NCI-H82 treated with DMSO at 0.1 percent for 48 hours (cell line): ENCODE measurements at regions not wholly inside any gene's neighbourhood (a gene's known extent, or its start where the extent isn't known, plus 50 kb on each side); places are given as distances from the start of the nearest gene placed in this dataset.
"Not testable (repeated sequence)": the region's sequence is repeated elsewhere in the genome, so short reads cannot be mapped to it uniquely, and the experiment has no call there.

ENCODE experiments used
- DNase-seq: peaks from one replicate; lab custom pipeline; 2025; ENCODE audit not compliant: unreplicated experiment; lab: John Stamatoyannopoulos, UW

DNA sequence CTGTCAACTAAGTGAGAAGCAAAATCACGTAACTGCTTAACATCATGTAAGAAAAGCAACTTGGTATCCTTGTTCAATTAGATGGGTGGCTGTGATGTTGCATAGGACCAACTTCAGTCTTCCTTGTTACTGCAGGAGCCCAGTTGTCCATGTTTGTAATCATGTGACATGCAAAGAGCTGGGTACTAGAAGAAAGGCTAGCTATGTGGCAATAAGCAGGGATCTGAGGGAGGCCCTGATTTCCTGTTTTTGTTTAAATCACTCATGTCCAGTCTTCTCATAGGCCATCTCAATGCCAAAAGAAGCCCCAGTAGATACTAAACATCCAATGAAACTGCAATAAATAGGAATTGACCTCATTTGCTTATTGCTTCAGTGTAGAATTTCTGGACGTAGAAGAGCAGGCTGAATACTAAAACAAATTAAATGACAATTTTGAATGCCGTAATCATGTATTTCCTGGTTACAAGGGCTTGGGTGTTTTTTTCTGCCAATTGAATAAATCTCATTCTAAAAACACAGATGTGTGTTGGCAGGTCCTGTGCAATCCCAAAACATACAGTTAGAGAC lies 140.8 kb upstream of the ARHGAP20 start:
- DNase-seq: no peak

GRCh38 chr11:110850846-110851245 lies 138.6 kb upstream of the ARHGAP20 start:
- no peak for DNase-seq

DNA sequence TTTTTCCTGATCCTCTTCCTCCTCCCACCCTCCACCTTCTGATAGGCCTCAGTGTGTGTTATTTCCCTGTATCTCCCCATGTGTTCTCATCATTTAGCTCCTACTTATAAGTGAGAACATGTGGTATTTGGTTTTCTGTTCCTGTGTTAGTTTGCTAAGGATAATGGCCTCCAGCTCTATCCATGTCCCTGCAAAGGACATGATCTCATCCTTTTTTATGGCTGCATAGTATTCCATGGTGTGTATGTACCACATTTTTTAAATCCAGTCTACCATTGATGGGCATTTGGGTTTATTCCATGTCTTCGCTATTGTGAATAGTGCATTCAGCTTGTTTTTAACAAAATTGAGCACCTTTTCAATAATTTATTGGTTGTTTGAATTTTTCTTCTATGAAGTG lies 130.8 kb upstream of the ARHGAP20 start:
- not testable (repeated sequence) for DNase-seq

- no peak for DNase-seq
Observed at GRCh38 chr11:110838808-110839207, 126.6 kb upstream of the ARHGAP20 start.

DNA sequence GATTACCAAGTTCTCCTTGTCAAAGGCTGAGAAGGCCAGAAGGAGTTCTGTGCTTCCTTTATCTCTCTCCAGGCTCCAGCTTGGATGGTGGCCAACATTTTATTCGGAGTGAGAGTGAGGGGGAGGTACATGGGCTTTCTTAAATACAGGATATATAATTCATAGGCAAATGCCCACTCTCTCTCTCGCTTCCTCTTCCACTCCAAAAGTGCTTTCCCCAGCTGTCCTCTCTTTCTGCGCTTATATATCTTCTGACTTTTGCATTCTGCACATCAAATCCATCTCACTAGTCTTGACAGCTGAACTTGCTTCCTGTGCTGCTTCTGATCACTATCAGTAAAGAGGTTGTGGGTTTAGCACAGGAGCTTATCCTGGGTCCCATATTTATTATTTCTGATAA lies 125.4 kb upstream of the ARHGAP20 start:
- no peak for DNase-seq

GRCh38 chr11:110835106-110835505 lies 122.9 kb upstream of the ARHGAP20 start:
- DNase-seq: no peak

DNA sequence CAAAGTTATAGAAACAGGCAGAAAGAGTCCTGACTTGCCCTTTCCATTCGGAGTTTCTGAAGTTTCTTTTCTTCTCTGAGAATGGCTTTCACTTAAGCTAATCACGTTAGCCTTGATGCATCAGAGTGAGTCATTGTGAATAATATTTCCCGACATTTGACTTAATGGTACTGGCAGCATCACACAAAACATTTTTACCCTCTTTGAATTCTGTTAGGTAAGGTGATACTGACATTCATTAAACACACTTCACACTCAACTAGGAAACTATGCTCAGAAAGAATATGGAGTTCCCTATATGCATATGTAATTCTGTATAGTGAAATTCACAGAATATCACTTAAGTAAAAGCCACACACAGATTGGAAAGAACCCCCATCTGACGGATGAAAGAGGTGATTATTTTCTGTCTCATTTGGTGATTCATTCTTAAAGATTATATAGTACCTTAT lies 120.8 kb upstream of the ARHGAP20 start:
- no peak for DNase-seq

- no peak for DNase-seq
Observed at GRCh38 chr11:110832539-110832938, 120.3 kb upstream of the ARHGAP20 start.

DNA sequence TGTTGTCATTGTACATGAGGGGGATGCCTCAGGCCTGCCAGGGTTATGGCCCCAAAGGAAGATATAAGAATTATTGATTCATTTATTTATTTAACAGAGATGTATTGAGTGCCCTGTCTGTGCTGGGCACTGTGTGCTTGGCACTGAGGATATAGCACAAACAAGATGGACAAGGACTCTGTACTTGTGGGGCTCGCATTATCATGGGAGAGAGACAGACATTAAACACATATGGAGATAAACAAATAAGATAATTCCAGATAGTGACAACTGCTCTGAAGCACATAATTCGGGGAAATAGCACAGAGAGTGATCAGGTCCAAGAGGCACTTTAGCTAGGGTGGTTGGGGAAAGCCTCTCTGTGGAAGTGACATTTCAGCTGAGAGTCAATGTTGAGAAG lies 119.8 kb upstream of the ARHGAP20 start:
- no peak for DNase-seq

DNA sequence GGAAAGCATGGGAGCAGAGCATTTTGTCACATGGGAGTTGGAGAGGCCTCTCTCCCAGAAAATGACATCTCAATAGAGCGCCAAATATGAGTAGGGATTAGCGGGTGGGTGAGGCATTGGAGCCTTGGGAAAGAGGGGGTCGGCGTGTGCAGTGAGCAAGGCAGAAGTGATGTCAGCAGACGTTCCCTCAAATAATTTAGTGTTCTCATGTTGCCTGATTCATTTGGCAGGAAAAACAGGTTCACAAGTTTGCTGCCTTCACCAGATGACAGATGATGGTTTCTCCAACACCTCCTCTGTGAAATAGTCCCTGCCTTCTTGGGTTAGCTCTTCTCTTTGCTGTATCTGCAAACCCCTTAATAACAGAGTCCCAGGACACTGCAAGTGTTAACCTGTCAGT lies 118.5 kb upstream of the ARHGAP20 start:
- no peak for DNase-seq

DNA sequence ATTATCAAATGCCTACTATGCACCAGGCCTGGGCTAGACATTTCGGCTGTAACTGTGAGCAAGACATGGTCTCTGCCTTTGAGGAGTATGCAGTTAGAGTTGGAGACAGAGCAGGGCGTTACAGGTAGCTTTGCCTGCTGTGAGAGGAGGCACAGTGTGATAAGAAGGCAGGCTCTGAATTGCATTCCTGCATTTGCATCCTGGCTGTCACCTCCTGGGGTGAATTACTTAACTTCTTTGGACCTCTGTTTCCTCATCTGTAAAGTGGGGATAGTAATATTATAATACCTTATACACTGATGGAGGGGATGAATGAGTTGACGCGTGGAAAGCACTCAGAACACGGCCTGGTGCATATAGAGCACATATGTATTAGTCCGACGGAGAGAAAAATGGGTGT lies 118.1 kb upstream of the ARHGAP20 start:
- no peak for DNase-seq

GRCh38 chr11:110829873-110830272 lies 117.6 kb upstream of the ARHGAP20 start:
- DNase-seq: no peak

DNA sequence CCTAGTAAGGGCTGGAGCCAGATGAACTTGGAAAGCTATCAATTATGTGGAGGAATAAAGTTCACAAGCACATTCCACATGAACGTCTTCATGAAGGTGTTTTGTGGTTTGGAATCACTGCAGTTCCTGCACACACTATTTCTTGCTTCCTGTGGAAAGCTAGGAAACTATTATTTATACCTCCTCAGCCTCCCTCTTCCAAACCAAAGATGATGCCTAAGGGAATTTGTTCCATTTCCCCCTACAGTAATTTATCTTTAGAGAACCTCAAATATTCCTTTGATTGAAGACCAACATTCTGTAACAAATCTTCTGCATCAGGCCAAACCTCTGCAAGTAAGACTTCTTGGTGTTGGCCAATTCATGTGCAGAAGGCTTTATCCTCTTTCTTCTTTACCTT lies 115.8 kb upstream of the ARHGAP20 start:
- DNase-seq: no peak

DNA sequence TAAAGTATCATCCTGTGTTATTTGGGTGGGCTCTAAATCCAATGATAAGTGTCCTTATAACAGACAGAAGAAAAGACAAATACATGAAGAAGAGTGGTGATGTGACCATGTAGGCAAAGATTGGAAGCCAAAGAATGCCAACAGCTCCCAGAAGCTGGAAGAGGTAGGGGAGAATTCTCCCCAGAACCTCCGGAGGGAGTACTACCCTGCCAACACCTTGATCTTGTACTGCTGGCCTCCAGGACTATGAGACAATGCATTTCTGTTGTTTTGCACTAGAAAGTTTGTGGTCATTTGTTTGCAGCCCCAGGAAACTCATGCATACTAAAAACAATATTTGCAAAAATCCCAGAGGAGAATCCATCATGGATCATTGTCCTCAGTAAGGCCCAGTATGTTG lies 115.0 kb upstream of the ARHGAP20 start:
- no peak for DNase-seq

DNA sequence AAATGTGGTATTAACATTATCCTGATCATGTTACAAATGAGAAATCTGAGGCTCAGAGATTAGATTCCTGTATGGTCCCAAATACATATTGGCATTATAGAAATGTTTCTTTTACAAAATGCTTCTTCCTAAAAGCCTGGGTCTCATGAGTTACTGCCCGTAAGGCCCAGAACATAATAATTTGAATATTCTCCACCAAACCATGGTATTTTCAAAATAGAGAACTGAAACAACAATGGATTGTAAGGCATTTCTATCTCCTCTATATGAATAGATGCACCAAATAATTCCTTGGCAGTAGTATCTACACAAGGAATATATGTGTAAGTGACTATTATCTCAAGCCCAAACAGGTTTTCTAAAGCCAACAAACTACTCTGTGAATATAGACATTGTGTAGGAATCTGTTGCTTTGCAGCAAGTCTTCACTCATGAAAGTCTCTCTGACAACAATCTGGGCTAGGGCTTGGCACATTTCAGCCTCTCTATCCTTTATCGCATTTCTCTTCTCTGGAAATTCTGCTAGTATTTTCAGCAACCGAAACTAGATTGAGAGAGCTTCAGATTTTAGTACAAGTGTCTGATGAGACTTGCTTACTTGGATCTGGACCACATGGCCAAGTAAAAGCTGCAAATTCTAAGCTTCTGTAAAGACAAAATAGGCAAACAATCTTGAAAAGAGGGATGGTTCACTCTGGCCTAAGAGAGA lies 112.8 kb upstream of the ARHGAP20 start:
- no peak for DNase-seq

GRCh38 chr11:110818032-110818687 lies 105.9 kb upstream of the ARHGAP20 start:
- DNase-seq: no peak

DNA sequence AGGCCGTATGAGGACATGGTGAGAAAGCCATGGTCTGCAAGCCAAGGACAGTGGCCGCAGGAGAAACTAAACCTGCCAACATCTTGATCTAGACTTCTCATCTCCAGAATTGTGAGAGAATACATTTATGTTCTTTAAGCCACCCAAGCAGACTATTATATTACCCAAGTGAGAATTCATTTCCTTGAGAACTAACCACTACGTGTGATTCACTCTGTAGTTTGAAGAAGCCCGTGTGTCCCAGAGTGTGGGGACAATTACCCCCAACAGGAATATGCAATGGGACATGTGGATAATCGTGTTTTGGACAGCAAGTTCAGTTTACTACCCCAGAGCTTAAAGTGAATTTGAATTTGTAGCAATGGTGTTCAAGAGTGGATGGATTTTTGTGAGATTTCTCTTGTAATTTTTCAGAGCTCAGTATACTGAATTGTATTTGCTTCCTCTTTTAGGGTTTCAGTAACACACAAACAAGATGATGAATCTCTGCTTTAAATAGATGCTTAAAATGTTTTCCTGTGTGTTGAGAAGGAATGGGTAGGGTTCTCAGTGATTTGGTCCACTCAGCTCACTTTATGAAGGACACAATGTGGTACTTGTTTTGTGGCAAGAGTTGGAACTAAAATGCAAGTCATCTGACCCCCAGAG lies 100.0 kb upstream of the ARHGAP20 start:
- no peak for DNase-seq

GRCh38 chr11:110809417-110810199 lies 97.4 kb upstream of the ARHGAP20 start:
- no peak for DNase-seq

DNA sequence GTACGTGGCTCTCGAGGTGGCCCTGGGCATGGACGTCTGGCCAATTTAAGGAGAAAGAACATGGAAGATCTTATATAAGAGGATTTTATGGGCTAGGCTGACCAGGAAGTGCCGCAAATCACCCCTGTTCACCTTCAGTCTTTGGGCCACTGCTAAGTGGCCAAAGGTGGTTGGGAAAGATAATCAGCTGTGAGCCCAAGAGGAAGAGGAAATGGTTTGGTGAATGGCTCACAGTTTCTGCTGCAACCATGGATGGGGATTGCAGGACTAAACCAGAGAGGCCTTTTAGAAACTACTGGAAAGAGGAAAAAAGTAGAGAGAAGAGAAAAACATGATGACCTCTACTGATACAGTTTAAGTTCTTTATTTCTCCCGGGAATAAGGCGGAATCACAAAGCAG lies 96.0 kb upstream of the ARHGAP20 start:
- no peak for DNase-seq

DNA sequence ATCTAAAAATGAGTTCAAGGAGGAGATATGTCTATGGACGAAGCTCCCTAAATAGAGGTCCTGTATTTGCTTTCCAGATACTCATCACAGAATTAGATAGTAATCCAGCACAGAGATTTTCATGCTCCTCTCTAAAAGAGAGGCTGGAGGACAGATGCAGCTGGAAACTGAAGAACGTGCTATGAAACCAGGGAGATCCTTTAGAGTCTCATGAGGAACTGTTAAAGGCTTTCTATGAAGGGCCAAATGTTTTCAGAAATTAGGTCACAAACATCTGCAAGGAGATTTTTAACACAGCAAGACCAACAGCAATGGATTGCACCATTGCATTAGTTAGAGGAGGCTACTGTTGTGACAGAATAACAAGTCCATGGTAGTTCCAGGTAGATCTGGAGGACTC lies 95.6 kb upstream of the ARHGAP20 start:
- DNase-seq: no peak

GRCh38 chr11:110805756-110806155 lies 93.5 kb upstream of the ARHGAP20 start:
- no peak for DNase-seq
